ENCODE measurements at regions not wholly inside any gene's neighbourhood (a gene's known extent, or its start where the extent isn't known, plus 50 kb on each side); places are given as distances from the start of the nearest gene placed in this dataset.

DNA sequence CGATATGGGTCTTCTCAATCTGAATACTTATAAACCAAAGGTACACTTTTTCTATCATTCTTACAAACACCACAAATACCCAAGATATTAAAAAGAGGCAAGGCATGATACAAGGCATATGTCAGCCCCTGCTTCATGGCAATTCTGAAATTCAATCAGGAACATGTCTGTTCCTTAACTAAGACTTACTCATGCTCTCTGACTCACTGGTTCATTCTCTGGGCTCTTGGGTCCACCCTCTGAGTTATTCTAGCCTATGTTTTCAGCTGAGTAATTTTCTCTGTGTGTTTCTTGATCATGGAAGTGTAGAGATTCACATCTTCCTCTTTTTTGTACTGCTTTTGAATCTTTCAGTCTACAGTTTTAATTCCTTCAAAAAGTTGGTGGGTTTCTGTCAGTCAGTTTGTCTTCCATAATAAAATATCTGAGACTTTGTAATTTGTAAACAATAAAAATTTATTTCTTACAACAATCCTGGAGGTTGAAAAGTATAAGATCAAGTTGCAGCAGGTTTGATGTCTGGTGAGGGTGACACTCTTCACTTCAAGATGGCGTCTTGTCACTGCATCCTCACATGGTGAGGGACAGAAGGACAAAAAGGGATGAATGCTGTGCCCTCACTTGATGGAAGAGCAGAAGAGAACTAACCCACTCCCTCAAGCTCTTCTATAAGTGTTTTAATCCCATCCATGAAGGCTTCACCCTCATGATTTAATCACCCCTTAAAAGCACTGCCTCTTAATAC lies 211.7 kb downstream of the FAM76B start:
- no peaks in the 10 kb centered on the region for H3K36me3 ChIP-seq (replicated peaks)
- DNase-seq (ENCODE audit: low spot score in 2 of 2), result no peak
- H3K4me3 ChIP-seq, result no peak overlapping the region
- no peaks in the 10 kb centered on the region for H3K4me1 ChIP-seq
- H3K9me3 ChIP-seq, result no peaks in the 10 kb centered on the region
- H3K27me3 ChIP-seq (ENCODE audit: low read depth), result 0 out of 2 replicates have a peak, but pooled peaks cover under 1% of the 10 kb centered on the region
- in situ Hi-C loops (cut with MboI; ENCODE audit: low sequenced_read_pairs), result no loop called here

DNA sequence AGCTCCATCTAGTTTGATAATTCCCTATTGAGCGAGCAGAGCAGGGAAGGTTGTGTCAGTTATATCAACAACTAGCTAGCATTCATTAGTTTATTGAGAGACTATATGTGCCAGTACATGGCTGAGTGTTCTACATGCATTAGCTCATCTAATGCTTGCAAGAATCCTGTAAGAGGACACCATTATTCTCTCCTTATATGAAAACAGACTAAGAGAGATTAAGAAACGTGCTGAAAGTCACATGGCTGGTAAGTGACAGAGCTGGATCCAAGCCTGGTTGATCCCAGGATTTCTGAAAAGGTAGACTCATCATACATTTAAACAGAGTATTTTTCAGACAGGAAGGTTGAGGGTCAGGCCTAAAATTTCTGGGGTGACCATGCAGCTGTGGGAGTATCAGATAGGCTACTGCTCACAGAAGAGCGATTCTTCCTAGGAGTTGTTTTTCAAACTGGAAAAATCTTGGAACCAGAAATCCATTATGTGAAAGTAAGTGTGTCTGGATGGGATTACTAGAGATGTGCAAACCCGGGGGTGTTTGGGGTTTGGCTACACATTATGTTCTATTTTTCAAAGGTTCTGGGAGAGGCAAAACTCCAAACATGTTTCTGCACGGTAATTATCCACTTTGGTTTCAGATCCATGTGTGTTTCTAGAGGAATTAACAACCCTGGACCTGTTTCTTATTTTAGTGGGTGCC lies 213.3 kb downstream of the FAM76B start:
- Histone ChIP-seq H3K36me3 (replicated peaks) (no peaks in the 10 kb centered on the region), H3K4me3 (no peak overlapping the region), H3K9me3 (no peaks in the 10 kb centered on the region), H3K4me1 (no peaks in the 10 kb centered on the region), H3K27me3 (ENCODE audit: low read depth) (peaks cover 8% of the 10 kb centered on the region; the same call in 1 of the 2 replicates)
- no peak for DNase-seq (ENCODE audit: low spot score in 2 of 2)
- in situ Hi-C loops (cut with MboI; ENCODE audit: low sequenced_read_pairs), result no loop called here

DNA sequence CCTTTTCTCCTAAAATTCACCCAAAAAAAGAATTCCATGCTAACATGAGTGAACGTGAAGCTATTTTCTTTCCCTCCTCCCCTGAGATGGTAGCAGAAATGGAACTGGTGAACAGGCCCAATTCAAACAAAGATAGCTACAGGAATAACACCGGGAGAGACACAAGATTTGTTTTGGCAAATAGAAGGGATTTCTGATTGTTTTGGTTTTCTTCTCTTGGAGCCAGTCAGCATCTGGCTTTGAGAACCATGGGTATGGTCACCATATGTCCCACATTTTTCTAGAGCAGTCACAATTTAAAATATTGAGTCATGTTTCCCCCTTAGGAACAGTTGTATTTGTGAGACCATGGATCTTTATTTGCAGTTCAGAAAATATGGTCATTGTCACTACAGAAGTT lies 214.1 kb downstream of the FAM76B start:
- Histone ChIP-seq H3K4me3 (no peak overlapping the region), H3K27me3 (ENCODE audit: low read depth) (peaks cover 8% of the 10 kb centered on the region; the same call in 1 of the 2 replicates), H3K4me1 (no peaks in the 10 kb centered on the region), H3K9me3 (no peaks in the 10 kb centered on the region), H3K36me3 (replicated peaks) (no peaks in the 10 kb centered on the region)
- DNase-seq (ENCODE audit: low spot score in 2 of 2), result no peak
- in situ Hi-C loops (cut with MboI; ENCODE audit: low sequenced_read_pairs), result no loop called here

DNA sequence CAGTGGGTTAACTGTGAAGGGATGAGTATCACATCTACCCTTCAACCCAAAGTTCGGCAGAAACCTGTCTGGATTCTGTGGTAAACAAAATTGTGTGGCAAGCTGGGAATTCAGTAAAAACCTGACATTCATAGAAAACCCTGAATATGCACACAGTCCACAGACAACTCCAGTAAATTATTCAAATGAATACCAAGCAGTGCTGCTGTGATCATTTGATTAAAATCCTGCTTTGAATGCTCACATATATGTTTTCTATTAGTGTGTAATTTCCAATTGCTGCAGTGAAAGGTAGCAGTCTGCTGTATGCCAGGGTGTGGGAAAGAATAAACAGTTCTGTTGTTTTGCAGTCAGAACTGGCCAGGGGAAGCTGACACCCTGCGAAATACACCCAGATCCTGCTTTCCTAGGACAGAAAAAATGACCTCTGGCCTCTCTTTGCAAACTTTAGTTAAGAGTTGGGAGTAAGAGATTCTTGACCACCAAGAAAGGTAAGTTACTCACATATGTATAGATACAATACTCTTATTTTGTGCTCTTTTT lies 217.8 kb downstream of the FAM76B start:
- DNase-seq (ENCODE audit: low spot score in 2 of 2), result no peak
- H3K4me3 ChIP-seq, result no peak overlapping the region
- in situ Hi-C loops (cut with MboI; ENCODE audit: low sequenced_read_pairs), result no loop called here

DNA sequence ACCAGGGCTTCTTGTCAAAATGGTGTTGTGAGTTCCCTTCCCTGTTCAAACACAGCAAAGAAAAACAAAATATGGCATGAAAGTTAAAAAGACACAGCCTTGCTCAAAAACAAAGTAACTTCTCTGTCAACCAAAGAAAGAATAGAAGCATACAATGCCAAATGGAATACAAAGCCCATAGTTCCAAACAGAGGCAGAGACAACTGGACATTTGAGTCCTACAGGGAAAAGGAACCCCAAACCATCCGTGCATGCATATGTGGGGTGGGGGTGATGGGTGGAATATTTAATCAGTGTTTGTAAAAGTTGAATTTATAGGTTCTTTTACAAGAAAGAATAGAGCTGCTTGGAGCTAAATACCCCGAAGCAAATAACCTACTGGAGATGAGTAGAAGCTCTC lies 218.7 kb downstream of the FAM76B start:
- in situ Hi-C loops (cut with MboI; ENCODE audit: low sequenced_read_pairs), result no loop called here
- Histone ChIP-seq H3K4me1 (no peaks in the 10 kb centered on the region), H3K4me3 (no peak overlapping the region), H3K36me3 (replicated peaks) (no peaks in the 10 kb centered on the region), H3K27me3 (ENCODE audit: low read depth) (peaks cover 8% of the 10 kb centered on the region; the same call in 1 of the 2 replicates), H3K9me3 (peaks cover 2% of the 10 kb centered on the region; the same call in 1 of the 2 replicates)
- DNase-seq (ENCODE audit: low spot score in 2 of 2), result no peak

More for the DNA sequence above, 217.8 kb downstream of the FAM76B start:
- no peaks in the 10 kb centered on the region for H3K4me1 ChIP-seq
- H3K36me3 ChIP-seq (replicated peaks), result no peaks in the 10 kb centered on the region
- peaks cover 2% of the 10 kb centered on the region; the same call in 1 of the 2 replicates for H3K9me3 ChIP-seq
- peaks cover 8% of the 10 kb centered on the region; the same call in 1 of the 2 replicates for H3K27me3 ChIP-seq (ENCODE audit: low read depth)

DNA sequence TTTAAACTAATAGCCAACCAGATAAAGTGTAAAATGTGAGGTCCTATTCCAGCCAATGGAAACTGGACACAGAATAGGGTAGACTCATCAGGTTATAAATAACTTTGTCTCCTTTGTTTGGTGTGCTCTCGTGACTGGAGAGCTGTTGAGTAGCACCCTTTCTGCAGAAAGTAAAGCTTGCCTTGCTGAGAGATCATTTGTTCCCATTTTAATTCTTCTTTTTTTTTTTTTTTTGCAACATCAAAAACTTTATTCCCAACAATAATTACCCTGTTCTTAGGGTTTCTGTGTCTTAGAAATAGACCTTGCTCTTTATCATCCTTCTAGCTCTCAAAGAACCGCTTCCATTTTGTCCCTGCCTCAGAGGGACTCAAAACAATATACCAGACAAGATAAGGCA lies 220.4 kb downstream of the FAM76B start:
- H3K4me1 ChIP-seq, result 0 out of 2 replicates have a peak, but pooled peaks cover 3% of the 10 kb centered on the region
- DNase-seq (ENCODE audit: low spot score in 2 of 2), result no peak
- H3K4me3 ChIP-seq, result no peak overlapping the region
- no peaks in the 10 kb centered on the region for H3K36me3 ChIP-seq (replicated peaks)
- peaks cover 2% of the 10 kb centered on the region; the same call in 1 of the 2 replicates for H3K9me3 ChIP-seq
- in situ Hi-C loops (cut with MboI; ENCODE audit: low sequenced_read_pairs), result no loop called here
- peaks cover 8% of the 10 kb centered on the region; the same call in 1 of the 2 replicates for H3K27me3 ChIP-seq (ENCODE audit: low read depth)

DNA sequence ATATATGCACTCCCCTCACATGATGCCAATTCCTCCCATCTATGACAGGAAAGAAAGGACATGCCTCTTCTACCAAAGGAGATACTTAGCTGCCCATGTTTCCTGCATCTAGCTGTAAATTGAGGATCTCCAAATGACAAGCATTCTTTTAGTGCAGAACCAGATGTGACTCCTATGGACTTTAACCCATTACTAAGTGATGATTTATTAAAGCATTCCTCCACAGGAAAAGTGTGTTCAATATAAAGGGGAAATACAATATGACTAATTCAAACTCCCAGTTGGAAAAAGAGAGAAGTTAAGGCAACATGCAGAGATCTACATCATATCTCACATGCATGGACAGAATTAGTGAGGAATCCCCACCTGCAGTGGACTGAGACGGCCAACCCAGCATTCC lies 221.3 kb downstream of the FAM76B start:
- in situ Hi-C loops (cut with MboI; ENCODE audit: low sequenced_read_pairs), result no loop called here
- DNase-seq (ENCODE audit: low spot score in 2 of 2), result no peak
- peaks cover 2% of the 10 kb centered on the region; the same call in 1 of the 2 replicates for H3K9me3 ChIP-seq

DNA sequence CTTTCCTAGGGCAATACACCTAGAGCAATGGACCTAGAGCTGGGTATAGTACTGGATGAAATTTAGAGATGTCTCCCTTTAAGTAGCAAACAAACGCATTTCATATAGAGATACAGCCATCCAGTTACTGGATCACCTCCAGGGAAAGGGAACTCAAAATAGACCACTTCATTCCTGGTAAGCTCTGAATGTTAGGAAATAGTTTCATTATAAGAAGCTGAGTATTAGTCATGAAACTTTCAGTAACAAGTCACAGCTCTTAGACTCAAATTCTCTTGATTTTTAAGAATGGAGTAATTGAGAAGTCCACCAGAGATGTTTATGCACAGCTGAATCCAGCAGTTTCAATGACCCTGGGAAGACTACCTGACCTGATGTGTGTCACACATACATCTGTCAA lies 221.9 kb downstream of the FAM76B start:
- Histone ChIP-seq H3K9me3 (peaks cover 2% of the 10 kb centered on the region; the same call in 1 of the 2 replicates), H3K27me3 (ENCODE audit: low read depth) (peaks cover 6% of the 10 kb centered on the region; the same call in 1 of the 2 replicates), H3K4me1 (0 out of 2 replicates have a peak, but pooled peaks cover 3% of the 10 kb centered on the region), H3K4me3 (no peak overlapping the region), H3K36me3 (replicated peaks) (no peaks in the 10 kb centered on the region)
- in situ Hi-C loops (cut with MboI; ENCODE audit: low sequenced_read_pairs), result no loop called here
- DNase-seq (ENCODE audit: low spot score in 2 of 2), result no peak

More for the DNA sequence above, 221.3 kb downstream of the FAM76B start:
- Histone ChIP-seq H3K36me3 (replicated peaks) (no peaks in the 10 kb centered on the region), H3K4me1 (0 out of 2 replicates have a peak, but pooled peaks cover 3% of the 10 kb centered on the region), H3K27me3 (ENCODE audit: low read depth) (peaks cover 8% of the 10 kb centered on the region; the same call in 1 of the 2 replicates), H3K4me3 (no peak overlapping the region)

DNA sequence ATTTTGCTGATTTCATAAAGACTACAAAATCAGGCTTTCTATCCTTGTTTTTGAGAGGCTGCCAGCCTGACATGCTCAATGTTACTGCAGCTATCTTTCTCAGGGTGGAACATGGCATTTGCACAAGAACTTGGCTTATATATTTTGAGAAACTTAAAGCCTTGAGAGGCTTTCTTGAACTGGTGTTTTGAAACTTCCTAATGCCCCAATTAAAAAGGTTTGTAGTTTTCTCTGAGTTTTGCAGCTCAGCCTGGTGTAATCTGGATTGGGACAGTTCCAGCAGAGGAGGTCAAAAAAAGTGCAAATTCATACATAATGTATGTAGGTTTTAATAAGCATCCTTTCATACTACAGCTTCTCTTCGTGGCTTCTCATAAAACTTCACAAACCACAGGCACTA lies 223.4 kb downstream of the FAM76B start:
- Histone ChIP-seq H3K27me3 (ENCODE audit: low read depth) (no peaks in the 10 kb centered on the region), H3K4me3 (no peak overlapping the region), H3K36me3 (replicated peaks) (no peaks in the 10 kb centered on the region), H3K4me1 (0 out of 2 replicates have a peak, but pooled peaks cover 3% of the 10 kb centered on the region), H3K9me3 (peaks cover 2% of the 10 kb centered on the region; the same call in 1 of the 2 replicates)
- DNase-seq (ENCODE audit: low spot score in 2 of 2), result no peak
- in situ Hi-C loops (cut with MboI; ENCODE audit: low sequenced_read_pairs), result no loop called here

DNA sequence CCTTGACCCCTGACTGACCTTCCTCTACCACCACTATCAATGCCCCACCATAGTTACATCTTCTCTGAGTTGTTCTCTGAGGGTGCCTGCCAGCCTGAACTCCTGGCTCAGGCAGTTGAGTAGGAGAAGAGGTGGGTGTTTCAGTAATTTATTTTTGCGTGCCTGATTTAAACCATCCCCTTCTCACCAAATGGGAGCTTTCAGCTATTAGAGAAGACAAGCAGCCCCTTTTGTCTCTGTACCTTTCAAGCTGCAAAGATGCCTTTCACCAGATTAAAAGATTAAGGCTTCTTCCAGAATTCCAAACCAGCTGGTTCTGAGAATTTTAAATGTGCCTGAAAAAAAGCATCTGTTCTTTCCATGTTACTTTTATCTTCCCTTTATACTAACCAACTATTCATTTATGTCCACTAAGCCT lies 223.8 kb downstream of the FAM76B start:
- Histone ChIP-seq H3K4me1 (0 out of 2 replicates have a peak, but pooled peaks cover 3% of the 10 kb centered on the region), H3K36me3 (replicated peaks) (no peaks in the 10 kb centered on the region), H3K9me3 (peaks cover 2% of the 10 kb centered on the region; the same call in 1 of the 2 replicates), H3K4me3 (no peak overlapping the region), H3K27me3 (ENCODE audit: low read depth) (no peaks in the 10 kb centered on the region)
- in situ Hi-C loops (cut with MboI; ENCODE audit: low sequenced_read_pairs), result no loop called here
- peak; percentile 7 to 23 for DNase-seq (ENCODE audit: low spot score in 2 of 2)

DNA sequence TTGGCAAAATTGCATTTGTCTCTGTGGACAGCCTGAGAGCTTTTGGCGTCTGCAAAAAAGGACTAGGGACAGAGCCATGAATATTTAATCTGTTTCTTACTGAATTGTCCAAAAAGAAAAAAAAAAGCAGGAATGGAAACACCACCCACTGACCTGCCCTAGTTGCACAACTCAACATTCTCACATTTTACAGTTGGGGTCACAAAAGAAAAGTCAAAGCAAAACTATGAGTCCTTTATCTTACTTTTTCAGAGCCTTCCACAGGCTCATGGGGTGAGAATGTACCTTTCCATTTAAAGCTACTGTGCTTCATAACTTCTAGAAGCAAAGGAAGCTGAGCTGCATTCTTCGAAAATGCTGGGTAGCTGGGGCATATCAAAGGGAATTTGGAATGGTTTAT lies 225.7 kb downstream of the FAM76B start:
- no peaks in the 10 kb centered on the region for H3K36me3 ChIP-seq (replicated peaks)
- H3K4me1 ChIP-seq, result 0 out of 2 replicates have a peak, but pooled peaks cover 3% of the 10 kb centered on the region
- in situ Hi-C loops (cut with MboI; ENCODE audit: low sequenced_read_pairs), result no loop called here
- no peak for DNase-seq (ENCODE audit: low spot score in 2 of 2)
- H3K4me3 ChIP-seq, result no peak overlapping the region
- no peaks in the 10 kb centered on the region for H3K27me3 ChIP-seq (ENCODE audit: low read depth)
- H3K9me3 ChIP-seq, result no peaks in the 10 kb centered on the region

DNA sequence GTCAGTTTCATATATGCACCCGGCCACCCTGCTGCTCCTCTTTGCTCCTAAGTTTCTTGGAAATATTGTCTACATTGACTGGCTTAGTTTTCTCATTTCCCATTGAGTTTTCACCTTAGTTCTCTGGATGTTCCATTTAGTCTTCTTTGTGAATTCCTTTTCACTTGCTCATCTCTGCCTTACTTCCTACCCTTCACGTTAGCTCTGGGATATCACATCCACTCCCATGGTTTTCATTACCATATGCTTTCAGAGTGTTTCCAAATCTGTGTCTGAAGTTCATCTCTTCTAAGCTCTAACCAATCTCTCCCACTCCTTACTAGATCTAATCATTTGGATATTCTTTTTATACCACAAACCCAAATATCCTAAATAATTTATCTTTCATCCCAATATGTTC lies 226.4 kb downstream of the FAM76B start:
- DNase-seq (ENCODE audit: low spot score in 2 of 2), result no peak
- Histone ChIP-seq H3K27me3 (ENCODE audit: low read depth) (no peaks in the 10 kb centered on the region), H3K9me3 (no peaks in the 10 kb centered on the region), H3K4me1 (0 out of 2 replicates have a peak, but pooled peaks cover 3% of the 10 kb centered on the region), H3K36me3 (replicated peaks) (no peaks in the 10 kb centered on the region), H3K4me3 (no peak overlapping the region)
- in situ Hi-C loops (cut with MboI; ENCODE audit: low sequenced_read_pairs), result no loop called here

DNA sequence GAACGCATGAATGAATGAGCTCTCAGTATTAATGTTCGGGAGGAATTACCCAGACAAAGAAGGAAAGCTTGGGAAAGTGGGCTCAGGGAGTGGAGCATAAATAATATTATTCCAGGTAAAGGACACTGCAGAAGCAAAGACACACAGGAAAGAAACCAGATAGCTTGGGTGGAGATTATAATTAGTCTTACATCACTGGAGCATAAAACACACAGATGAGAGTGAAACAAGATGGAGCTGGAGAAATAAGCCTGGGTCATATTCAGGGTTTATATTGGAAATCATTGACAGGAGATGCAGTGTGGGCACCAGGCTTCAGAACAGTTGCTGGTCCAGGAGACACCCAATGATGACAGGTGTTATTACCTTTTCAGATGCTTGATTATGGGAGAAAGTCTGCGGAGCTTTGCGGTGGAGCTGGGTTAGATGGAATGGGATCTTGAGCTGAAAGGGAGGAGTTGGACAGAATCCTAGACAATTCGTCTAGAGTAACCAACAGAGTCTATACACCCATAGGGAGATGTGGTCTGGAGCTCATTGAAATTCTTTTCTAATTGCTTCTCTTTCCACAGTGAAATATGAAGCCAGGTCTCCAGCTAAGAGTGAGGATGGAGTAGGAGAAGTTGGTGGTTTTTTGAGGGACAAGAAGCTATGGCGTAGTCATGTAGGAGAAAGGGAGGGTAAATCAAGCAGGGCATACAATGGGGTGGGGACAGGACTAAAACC lies 227.2 kb downstream of the FAM76B start:
- Histone ChIP-seq H3K4me3 (no peak overlapping the region), H3K4me1 (0 out of 2 replicates have a peak, but pooled peaks cover 3% of the 10 kb centered on the region), H3K36me3 (replicated peaks) (no peaks in the 10 kb centered on the region), H3K27me3 (ENCODE audit: low read depth) (no peaks in the 10 kb centered on the region), H3K9me3 (no peaks in the 10 kb centered on the region)
- no peak for DNase-seq (ENCODE audit: low spot score in 2 of 2)
- in situ Hi-C loops (cut with MboI; ENCODE audit: low sequenced_read_pairs), result no loop called here

All from HAP-1 (cell line).